ENCODE measurements at regions not wholly inside any gene's neighbourhood (a gene's known extent, or its start where the extent isn't known, plus 50 kb on each side); places are given as distances from the start of the nearest gene placed in this dataset.
A peak's percentile ranks its signal among the peaks of the same experiment; 100 is the strongest.

- no peak overlapping the region for H3K27ac ChIP-seq (ENCODE audit: insufficient read length, low read depth, low read length)
- no peak overlapping the region for H3T11ph ChIP-seq (ENCODE audit: low read length)
- H3K4ac ChIP-seq (ENCODE audit: low read depth, low read length): no peak overlapping the region
- H4K5ac ChIP-seq (ENCODE audit: insufficient read length, low read depth, low read length): no peak overlapping the region
- no peaks in the 10 kb centered on the region for H3K9me3 ChIP-seq (ENCODE audit: control insufficient read depth, low read depth, low read length)
- no peak overlapping the region for H2BK20ac ChIP-seq (ENCODE audit: low read depth, low read length, poor library complexity, severe bottlenecking)
- H4K8ac ChIP-seq (replicated peaks; ENCODE audit: insufficient read length, low read depth, low read length): no peak overlapping the region
- H2BK12ac ChIP-seq (ENCODE audit: insufficient read length, low read depth, low read length): no peak overlapping the region
- no peak overlapping the region for H2BK120ac ChIP-seq (ENCODE audit: low read depth, low read length, poor library complexity, severe bottlenecking)
- no peaks in the 10 kb centered on the region for H4K20me1 ChIP-seq (ENCODE audit: control insufficient read depth, insufficient read depth, insufficient read length)
- DNase-seq: no peak
- no peak overlapping the region for H3K14ac ChIP-seq (ENCODE audit: insufficient read depth, low read length)
- no peak for TF ChIP-seq CTCF (conservative IDR thresholded peaks at IDR 0.05)
- H3K9me3 Mint-ChIP-seq: no peaks in the 10 kb centered on the region
- H3K27me3 ChIP-seq (ENCODE audit: insufficient read depth, low read length): no peaks in the 10 kb centered on the region
- H2AFZ ChIP-seq (ENCODE audit: low read length): no peak overlapping the region
- no peak overlapping the region for H3K23ac ChIP-seq (ENCODE audit: insufficient read length, low read depth, low read length)
- peaks cover 25% of the 10 kb centered on the region in 2 experiments for H3K4me1 Mint-ChIP-seq
- H3K4me3 Mint-ChIP-seq: no peak overlapping the region
- H4K91ac ChIP-seq (ENCODE audit: insufficient read length, low read depth, low read length): no peak overlapping the region
- no peaks in the 10 kb centered on the region for H3K79me1 ChIP-seq (ENCODE audit: insufficient read depth, low read depth, low read length, poor library complexity, severe bottlenecking)
- H3K23me2 ChIP-seq (ENCODE audit: insufficient read length, low read depth, low read length, poor library complexity, severe bottlenecking): no peaks in the 10 kb centered on the region
- H3K56ac ChIP-seq (ENCODE audit: insufficient read length, low read depth, low read length): no peak overlapping the region
- no peak overlapping the region for H2BK15ac ChIP-seq (ENCODE audit: low read depth, low read length)
- H3K27ac Mint-ChIP-seq: peak overlapping the region in 2 of 3 experiments; percentile 56 to 82; a peak in 2 of 7 replicates
- no peak overlapping the region for H2AK5ac ChIP-seq (ENCODE audit: insufficient read length, low read length)
- no CpG with 5 or more reads among the region's 1 CpG for WGBS (ENCODE audit: extremely low coverage, insufficient read length, low lambda C conversion rate)
- no peaks in the 10 kb centered on the region for H3K27me3 Mint-ChIP-seq (ENCODE audit: low read depth)
- no peaks in the 10 kb centered on the region for H3K79me2 ChIP-seq (ENCODE audit: insufficient read depth, low read length)
- H3K9ac ChIP-seq (ENCODE audit: extremely low read depth, insufficient read length, low read length): no peak overlapping the region
- H3K18ac ChIP-seq (ENCODE audit: insufficient read length, low read depth, low read length): no peak overlapping the region
- no peak overlapping the region for H3K4me2 ChIP-seq (ENCODE audit: insufficient read depth, insufficient read length, low read length)
- no peak overlapping the region for H2BK5ac ChIP-seq (ENCODE audit: insufficient read length, low read length)
- no peaks in the 10 kb centered on the region for H3K36me3 Mint-ChIP-seq (ENCODE audit: insufficient read depth in 1 of 3, low read depth in 3 of 3)
- H3K4me1 ChIP-seq (ENCODE audit: insufficient read depth, low read length): peaks cover 10% of the 10 kb centered on the region; the same call in 1 of the 2 replicates
These were observed 135.8 kb upstream of the PBX1 start for GRCh38 chr1:164423136-164423535.
